ENCODE measurements at regions not wholly inside any gene's neighbourhood (a gene's known extent, or its start where the extent isn't known, plus 50 kb on each side); places are given as distances from the start of the nearest gene placed in this dataset.

GRCh38 chr2:224253464-224253863, 148.4 kb downstream of the FAM124B start (continued):
- no peak for TF ChIP-seq YY1 (IDR thresholded peaks at IDR 0.05; ENCODE audit: low read depth, low read length)

GRCh38 chr2:224252631-224253030, 149.3 kb downstream of the FAM124B start:
- Histone ChIP-seq H4K8ac (ENCODE audit: extremely low read depth, insufficient read depth, low read length) (no peak overlapping the region), H3K23ac (ENCODE audit: insufficient read length) (no peak overlapping the region), H2BK12ac (ENCODE audit: low read depth, low read length) (no peak overlapping the region), H4K5ac (ENCODE audit: insufficient read length, low read depth, low read length) (no peak overlapping the region), H3K56ac (replicated peaks; ENCODE audit: insufficient read length, low read depth, low read length) (no peak overlapping the region), H3K79me2 (ENCODE audit: control insufficient read depth in 1 of 2, insufficient read depth in 2 of 2, low read length in 2 of 2) (no peaks in the 10 kb centered on the region), H2BK20ac (ENCODE audit: low read length) (no peak overlapping the region), H3K4me2 (ENCODE audit: insufficient read depth in 1 of 2, low read depth in 2 of 2, low read length in 2 of 2) (no peak overlapping the region), H3K9ac (replicated peaks in 1 of 4; ENCODE audit: extremely low read depth in 1 of 4, low read depth in 3 of 4, low read length in 3 of 4) (no peak overlapping the region), H3K4me3 (ENCODE audit: extremely low read depth in 1 of 4, insufficient read depth in 2 of 4, low read depth in 3 of 4, low read length in 4 of 4) (no peak overlapping the region), H2AFZ (ENCODE audit: low read length) (no peak overlapping the region), H3K9me3 (ENCODE audit: insufficient read depth in 2 of 2, low read depth in 1 of 2, low read length in 1 of 2) (no peaks in the 10 kb centered on the region), H3K36me3 (ENCODE audit: control insufficient read depth in 2 of 4, insufficient read depth in 4 of 4, low read length in 3 of 4) (no peaks in the 10 kb centered on the region), H3K27me3 (replicated peaks in 1 of 4; ENCODE audit: control insufficient read depth in 3 of 4, extremely low read depth in 1 of 4, insufficient read depth in 3 of 4, low read length in 3 of 4) (no peaks in the 10 kb centered on the region), H3K4ac (replicated peaks; ENCODE audit: insufficient read length, low read depth, low read length) (no peak overlapping the region), H3K27ac (ENCODE audit: low read depth, low read length) (no peak overlapping the region), H3K23me2 (ENCODE audit: low read depth, low read length) (no peaks in the 10 kb centered on the region), H3K18ac (ENCODE audit: extremely low read depth, low read length) (no peak overlapping the region), H2AK5ac (ENCODE audit: low read depth, low read length) (no peak overlapping the region), H2BK120ac (replicated peaks; ENCODE audit: low read depth, low read length) (no peak overlapping the region), H3K79me1 (ENCODE audit: low read depth, low read length) (no peaks in the 10 kb centered on the region), H4K20me1 (replicated peaks in 1 of 2; ENCODE audit: control insufficient read depth in 1 of 2, insufficient read depth in 2 of 2, low read length in 2 of 2) (no peaks in the 10 kb centered on the region), H4K91ac (replicated peaks; ENCODE audit: insufficient read length, low read length) (no peak overlapping the region), H3K14ac (ENCODE audit: insufficient read length) (no peak overlapping the region), H3K4me1 (replicated peaks in 1 of 4; ENCODE audit: control insufficient read depth in 3 of 4, insufficient read depth in 4 of 4, low read length in 3 of 4) (no peaks in the 10 kb centered on the region), H2BK5ac (ENCODE audit: low read depth, low read length) (no peak overlapping the region), H2BK15ac (ENCODE audit: low read length) (no peak overlapping the region)
- ChIA-PET CTCF (ENCODE audit: partially characterized antibody) (interaction anchor here (1.0 kb wide), 1 partner anchor 44 kb away, joined by 3 read pairs; no protein-coding TSS in a partner anchor), POLR2A (ENCODE audit: partially characterized antibody) (no interaction called here)
- DNase-seq (ENCODE audit: low read depth in 1 of 2, low spot score in 2 of 2): no peak
- FAIRE-seq: no peak
- TF ChIP-seq SP4 (IDR thresholded peaks at IDR 0.05; ENCODE audit: low read length) (no peak), RNF2 (IDR thresholded peaks at IDR 0.05; ENCODE audit: borderline replicate concordance, low read depth, low read length, missing control alignments, poor library complexity, severe bottlenecking) (no peak), BRCA1 (IDR thresholded peaks at IDR 0.05; ENCODE audit: low read depth, low read length) (no peak), SAP30 (IDR thresholded peaks at IDR 0.05; ENCODE audit: insufficient read depth, insufficient replicate concordance, low read length) (no peak)
